ENCODE measurements at regions not wholly inside any gene's neighbourhood (a gene's known extent, or its start where the extent isn't known, plus 50 kb on each side); places are given as distances from the start of the nearest gene placed in this dataset.
"Not testable (repeated sequence)": the region's sequence is repeated elsewhere in the genome, so short reads cannot be mapped to it uniquely, and the experiment has no call there.

DNA sequence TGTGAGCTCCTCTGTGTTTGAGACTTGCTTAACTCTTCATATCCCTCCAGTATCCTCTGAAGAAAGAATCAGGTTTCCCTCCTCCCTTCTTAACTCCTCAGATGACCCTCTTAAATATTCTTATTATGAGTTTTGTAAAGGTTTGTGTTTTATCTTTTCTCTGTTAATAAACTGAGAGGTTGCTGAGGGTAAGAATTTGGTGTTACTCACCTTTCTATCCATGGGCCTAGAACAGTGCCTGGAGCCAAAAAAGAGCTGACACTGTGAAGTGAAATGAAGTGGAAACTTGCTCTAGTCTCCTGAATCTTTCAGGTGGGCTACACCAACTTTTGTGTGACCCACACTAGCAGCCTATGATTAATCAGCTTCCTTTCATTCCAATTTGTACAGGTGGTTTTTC, 208.4 kb downstream of the CSNK1G3 start:
- no peak for DNase-seq (ENCODE audit: low spot score)

GRCh38 chr5:123719004-123719403, 207.0 kb downstream of the CSNK1G3 start:
- no peak for DNase-seq (ENCODE audit: low spot score)

DNA sequence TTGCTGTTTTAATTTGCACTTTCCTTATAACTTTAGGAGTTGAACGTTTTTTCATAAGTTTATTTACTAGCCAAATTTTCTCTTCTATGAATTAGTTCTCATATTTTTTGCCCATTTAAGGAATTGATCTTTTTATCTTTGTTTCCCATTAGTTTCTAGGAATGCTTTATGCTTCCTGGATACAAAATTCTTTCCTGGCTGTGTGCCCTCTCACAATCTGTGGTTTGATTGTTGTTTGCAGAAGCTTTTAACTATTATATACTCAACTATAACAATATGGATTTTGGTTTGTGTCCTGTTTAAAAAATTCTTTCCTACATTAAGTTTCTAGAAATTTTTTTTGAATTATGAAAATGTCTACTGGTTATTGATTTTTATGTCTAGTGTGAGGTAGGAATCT, 206.3 kb downstream of the CSNK1G3 start:
- DNase-seq (ENCODE audit: low spot score): no peak

DNA sequence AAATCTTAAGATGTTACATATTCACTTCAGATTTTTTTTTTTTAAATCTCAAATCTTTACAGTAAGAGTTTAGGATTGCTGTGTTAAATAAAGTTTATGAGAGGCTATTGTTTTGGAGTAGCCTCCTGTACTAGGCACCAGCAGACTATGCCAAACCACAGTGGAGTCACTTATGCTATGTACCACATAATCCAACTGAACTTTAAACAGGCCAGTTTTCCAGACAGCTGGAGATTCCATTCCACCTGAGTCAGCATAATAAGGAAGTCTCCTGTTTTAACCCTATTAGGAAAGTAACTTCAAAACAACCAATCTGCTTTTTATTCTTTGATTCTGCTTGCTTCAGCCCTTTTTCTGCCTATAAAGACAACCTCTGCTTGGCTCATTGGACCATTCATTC, 205.2 kb downstream of the CSNK1G3 start:
- DNase-seq (ENCODE audit: low spot score): no peak

DNA sequence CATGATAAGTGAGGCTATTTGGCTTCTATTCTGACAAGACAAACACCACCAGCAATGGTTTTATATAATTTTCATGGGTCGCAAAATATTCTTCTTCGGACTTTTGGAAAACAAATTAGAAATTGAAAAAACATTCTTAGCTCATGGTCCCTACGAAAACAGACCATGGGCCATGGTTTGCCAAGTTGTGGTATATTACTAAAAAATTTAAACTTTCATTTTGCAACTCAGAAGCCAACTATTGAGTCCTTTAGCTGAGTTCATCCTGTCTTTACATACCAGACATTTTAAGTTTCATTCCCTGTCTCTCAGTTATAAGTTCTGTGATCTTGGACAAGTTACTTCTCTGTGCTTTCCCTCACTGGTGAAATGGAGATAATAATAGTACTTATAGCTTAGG, 198.1 kb downstream of the CSNK1G3 start:
- DNase-seq (ENCODE audit: low spot score): no peak

DNA sequence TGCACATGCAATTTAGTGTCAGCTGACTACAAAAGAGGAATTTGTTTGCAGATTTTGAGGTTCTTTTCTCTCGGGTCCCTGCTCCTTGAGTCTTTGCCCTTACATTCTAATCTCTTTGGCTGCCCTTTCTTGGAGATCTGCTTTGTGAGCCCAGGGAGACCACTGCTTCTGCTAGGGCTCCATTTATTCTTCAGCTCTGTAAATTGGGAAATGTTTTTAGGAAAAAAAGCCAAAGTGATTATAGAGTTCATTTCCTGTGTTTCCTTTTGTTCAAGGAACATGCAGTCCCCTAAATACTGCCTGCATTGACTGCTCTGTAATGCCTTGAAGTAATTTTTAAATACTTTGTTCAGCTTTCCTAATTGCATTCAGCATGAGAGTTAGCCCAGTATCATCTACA, 197.4 kb downstream of the CSNK1G3 start:
- DNase-seq (ENCODE audit: low spot score): no peak

DNA sequence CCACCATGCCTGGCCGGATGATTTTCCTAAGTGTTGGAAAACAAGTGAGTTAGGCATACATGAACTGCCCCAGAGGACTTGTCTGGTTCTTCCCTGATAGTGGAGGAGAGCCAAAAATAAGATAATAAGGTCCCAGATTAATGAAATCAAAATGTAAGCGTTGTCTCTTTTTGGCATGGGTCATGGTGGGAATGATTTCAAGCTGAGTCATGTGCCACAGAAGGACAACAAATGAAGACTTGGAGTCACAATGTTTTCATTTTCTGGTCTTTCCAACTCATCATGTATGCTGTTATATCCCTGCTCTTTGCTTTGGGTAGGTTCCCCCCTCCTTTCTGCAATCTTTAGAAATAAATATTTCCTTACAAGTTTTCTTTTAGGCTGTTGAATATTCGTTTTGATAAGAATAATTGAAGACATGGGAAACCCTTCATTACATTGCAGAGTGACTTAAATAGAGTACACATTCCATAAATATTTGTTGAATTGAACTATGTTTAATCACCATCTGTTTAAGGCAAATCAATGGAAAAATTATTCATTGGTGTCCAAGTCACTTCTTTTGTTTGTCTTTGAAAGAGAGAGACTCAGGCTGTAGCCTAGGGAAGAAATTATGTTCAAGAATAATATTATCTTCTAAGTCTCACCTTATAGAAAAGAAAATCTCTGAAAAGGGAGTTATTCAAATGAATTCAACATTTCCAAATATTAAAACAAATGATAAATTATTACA, 196.3 kb downstream of the CSNK1G3 start:
- DNase-seq (ENCODE audit: low spot score): no peak

GRCh38 chr5:123706531-123706930, 194.6 kb downstream of the CSNK1G3 start:
- no peak for DNase-seq (ENCODE audit: low spot score)

DNA sequence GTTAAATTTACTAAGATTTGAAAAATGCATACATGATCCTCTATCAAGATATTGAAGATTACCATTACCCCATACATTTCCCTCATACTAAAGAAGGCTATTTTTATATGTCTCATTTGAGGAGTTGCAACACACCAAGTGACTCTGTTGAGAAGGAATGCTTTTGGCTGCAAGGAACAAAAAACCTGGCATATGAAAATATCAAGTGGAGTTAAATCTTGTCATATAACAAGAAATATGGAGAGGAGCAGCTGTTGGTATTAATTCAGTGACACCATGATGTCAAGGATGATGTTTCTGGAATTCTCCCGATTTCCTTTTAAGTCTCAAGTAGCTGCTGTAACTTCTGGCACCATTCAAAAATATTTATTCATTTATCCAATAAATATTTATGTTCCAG, 193.8 kb downstream of the CSNK1G3 start:
- DNase-seq (ENCODE audit: low spot score): no peak

- no peak for DNase-seq (ENCODE audit: low spot score)
Measured at GRCh38 chr5:123701511-123702200, 189.7 kb downstream of the CSNK1G3 start.

DNA sequence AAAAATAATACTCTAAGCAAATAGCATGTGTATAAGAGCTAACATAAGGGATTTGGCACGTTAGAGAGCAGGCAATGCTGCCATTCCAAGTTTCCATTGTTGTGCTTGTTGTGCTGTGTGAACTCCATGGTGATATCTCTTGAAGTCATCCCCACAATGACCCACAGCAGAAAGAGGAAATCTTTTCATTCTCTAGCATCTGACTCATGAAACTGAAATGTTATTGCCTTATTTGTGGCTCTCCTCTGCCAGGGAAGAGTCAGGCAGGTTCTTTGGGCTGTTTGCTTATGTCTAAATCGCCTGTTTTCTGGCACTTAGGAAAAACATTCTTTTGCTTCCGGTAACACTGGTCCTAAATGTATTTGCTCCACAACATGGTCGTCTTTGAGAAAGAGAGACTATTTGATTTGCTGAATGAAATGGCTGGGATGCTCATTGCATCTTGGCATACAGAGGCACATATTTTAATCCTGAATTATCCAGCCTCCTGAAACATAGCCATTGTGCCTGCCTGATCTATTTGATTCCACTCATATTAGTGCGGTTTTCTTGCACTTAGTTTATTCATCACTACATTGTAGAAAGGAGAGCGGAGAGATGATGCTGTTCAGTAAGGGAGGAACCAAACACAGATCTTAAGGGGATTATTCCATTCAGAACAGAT, 188.8 kb downstream of the CSNK1G3 start:
- no peak for DNase-seq (ENCODE audit: low spot score)

DNA sequence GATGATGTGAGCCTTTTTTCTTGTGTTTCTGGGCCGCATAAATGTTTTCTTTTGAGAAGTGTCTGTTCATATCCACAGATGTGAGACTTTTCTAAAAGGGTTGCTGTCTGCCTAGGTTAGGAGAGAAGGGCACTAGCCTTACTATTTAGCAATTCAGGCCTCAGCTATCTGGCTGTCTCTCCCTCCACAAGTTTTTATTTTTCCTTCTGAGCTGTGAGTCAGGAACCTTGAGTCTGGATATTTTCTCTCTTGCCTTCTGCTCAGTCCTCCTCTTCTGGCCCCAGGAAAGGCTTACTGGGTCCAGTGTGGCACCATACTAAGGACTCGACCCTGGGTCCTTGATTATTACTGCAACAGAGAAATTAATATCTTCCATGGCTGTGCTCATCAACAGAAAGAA, 187.6 kb downstream of the CSNK1G3 start:
- DNase-seq (ENCODE audit: low spot score): no peak

- DNase-seq (ENCODE audit: low spot score): not testable (repeated sequence)
Measured at GRCh38 chr5:123698937-123699336, 187.0 kb downstream of the CSNK1G3 start.

GRCh38 chr5:123696921-123697341, 185.0 kb downstream of the CSNK1G3 start:
- DNase-seq (ENCODE audit: low spot score): no peak

- no peak for DNase-seq (ENCODE audit: low spot score)
Measured at GRCh38 chr5:123690821-123691220, 178.8 kb downstream of the CSNK1G3 start.

- no peak for DNase-seq (ENCODE audit: low spot score)
Measured at GRCh38 chr5:123681061-123681460, 169.1 kb downstream of the CSNK1G3 start.

- DNase-seq (ENCODE audit: low spot score): no peak
Measured at GRCh38 chr5:123673107-123673506, 161.1 kb downstream of the CSNK1G3 start.

DNA sequence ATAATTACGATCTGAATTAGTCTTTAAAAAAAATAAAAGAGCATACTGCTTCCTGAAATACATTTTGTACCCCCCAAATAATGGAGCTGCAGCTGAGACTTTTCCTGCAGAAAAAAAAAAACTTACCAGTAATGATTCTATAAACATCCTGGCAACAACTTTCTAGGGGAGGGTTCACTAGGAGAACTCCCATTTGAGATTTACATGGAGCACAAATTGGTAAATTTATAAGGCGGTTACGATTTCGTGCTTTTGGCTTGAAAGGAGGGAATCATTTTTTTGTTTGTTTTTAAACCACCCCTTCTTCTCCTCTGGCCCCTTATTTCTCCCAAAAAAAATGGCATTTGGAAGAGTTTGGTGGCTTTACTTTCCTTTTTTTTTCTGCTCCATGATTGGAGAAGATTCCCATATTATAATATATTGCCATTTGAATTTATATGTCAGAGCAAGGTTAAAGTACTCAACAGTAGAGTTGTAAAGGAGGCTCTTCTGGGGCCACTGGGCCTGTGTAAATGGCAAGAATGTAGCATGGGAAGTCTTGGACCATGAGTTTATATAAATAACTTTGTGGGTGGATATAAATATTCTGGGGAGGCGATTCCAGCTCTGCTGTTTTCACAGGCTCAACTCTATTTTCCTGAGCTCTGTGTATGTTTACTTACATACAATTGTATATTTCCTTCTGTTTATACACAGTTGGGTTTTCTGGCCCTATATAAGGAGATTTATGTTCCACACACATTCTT, 159.9 kb downstream of the CSNK1G3 start:
- DNase-seq (ENCODE audit: low spot score): no peak

- no peak for DNase-seq (ENCODE audit: low spot score)
Measured at GRCh38 chr5:123671042-123671441, 159.1 kb downstream of the CSNK1G3 start.
